HG03460 (cell line): ENCODE measurements at regions not wholly inside any gene's neighbourhood (a gene's known extent, or its start where the extent isn't known, plus 50 kb on each side); places are given as distances from the start of the nearest gene placed in this dataset.

Source experiments
- ATAC-seq: cut with Tn5 transposase; IDR thresholded peaks from one replicate; pipeline ENCODE4 v1.9.1; 2021; ENCODE audit not compliant: unreplicated experiment

DNA sequence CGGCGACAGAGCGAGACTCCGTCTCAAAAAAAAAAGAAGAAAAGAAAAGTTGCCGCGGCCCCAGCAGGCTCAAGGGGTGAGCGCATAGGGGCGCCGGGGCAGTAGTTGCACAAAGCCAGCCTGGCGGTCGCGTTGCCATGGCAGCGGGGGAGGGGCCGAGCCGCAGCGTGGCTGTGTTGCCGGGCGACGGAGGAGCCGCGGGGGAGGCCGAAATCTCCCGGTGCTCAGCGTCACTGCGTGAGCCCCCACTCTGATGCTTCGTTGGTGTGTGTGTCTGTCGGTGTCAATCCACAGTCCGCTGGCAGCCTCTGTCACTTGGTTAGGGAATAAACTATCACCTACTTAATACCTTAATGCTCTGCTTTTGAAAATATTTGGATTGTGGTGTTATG lies 82.9 kb upstream of the C1QTNF9B start:
- peak; percentile 79 for ATAC-seq

- no peak for ATAC-seq
Observed at GRCh38 chr13:23983671-23984070, 86.4 kb upstream of the C1QTNF9B start.

GRCh38 chr13:23984546-23984945 lies 87.2 kb upstream of the C1QTNF9B start:
- ATAC-seq, result no peak

DNA sequence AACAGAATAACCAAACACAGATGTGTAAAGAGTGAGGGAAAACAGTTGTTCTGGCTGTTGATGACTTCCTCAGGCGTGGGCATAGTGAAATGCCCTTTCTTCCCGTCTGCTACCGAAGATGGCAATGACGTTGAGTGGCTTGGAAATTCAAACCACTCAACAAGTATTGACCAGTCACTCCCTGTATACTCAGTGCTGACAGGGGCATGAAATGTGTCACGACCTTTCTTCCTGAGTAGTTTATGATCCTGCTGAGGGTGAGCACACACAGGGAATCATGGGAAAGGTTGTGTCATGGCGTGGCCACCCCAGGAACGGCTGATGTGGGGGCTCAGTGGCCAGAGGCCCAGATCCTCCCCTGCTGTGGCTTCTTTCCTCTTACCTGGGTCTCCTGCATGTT lies 87.8 kb upstream of the C1QTNF9B start:
- ATAC-seq, result no peak

GRCh38 chr13:23985839-23986238 lies 88.5 kb upstream of the C1QTNF9B start:
- ATAC-seq, result no peak

DNA sequence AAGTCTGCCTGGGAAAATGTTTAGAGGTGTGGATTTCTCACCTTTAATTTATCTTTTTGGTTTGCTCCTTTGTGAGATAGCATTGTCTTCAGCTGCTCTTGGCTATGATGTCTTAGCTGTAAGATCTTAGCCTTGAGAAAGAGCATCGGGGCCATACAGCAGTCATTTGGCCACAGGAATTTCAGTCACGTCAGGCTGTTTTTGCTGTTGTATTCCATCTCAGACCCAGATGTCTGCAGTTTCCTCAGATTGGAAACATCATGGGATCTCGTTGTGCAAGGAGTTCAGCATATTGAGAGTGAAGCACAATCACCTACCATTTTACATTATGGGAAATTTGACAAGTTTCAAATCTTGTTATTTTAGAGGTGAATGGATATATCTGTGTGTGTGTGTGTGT lies 89.3 kb upstream of the C1QTNF9B start:
- no peak for ATAC-seq

GRCh38 chr13:23987331-23987894 lies 90.1 kb upstream of the C1QTNF9B start:
- ATAC-seq, result no peak

- ATAC-seq, result no peak
Observed at GRCh38 chr13:23988546-23989122, 91.3 kb upstream of the C1QTNF9B start.

- no peak for ATAC-seq
Observed at GRCh38 chr13:23990455-23990854, 93.2 kb upstream of the C1QTNF9B start.

DNA sequence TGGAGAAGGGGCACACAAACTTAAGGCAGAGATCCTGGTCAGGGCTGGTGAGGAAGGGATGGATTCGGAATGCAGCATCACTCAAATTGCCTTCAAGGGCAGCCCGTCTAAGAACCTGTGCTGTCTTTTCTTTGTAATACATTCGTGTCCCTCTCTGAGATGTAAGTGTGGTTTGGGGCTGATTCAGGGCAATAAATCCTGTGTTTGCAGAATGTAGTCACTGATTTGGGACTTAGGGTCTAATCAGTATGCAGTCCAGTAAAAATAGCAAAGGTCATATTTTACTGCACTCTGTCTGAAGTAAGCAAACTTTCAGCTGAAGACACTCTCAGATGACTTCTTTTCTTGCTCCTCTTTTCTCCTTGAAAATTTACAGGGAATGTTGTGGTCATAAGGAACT lies 93.8 kb upstream of the C1QTNF9B start:
- ATAC-seq, result no peak

- ATAC-seq, result no peak
Observed at GRCh38 chr13:23992781-23993679, 95.7 kb upstream of the C1QTNF9B start.

DNA sequence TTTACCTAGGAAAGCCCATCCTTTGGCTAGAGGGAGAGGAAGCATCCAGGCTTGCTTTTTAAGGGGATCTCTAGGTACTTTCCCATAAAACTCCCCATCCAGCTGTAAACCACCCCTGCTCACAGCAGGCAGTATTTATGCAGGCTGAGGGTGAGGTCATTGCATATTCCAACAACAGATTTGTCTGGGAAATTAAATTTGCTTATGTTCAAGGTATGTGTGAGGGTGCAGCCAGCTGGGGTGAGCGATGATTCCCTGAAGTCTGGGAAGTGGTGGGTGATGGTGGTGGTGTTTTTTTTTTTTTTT lies 96.3 kb upstream of the C1QTNF9B start:
- no peak for ATAC-seq

DNA sequence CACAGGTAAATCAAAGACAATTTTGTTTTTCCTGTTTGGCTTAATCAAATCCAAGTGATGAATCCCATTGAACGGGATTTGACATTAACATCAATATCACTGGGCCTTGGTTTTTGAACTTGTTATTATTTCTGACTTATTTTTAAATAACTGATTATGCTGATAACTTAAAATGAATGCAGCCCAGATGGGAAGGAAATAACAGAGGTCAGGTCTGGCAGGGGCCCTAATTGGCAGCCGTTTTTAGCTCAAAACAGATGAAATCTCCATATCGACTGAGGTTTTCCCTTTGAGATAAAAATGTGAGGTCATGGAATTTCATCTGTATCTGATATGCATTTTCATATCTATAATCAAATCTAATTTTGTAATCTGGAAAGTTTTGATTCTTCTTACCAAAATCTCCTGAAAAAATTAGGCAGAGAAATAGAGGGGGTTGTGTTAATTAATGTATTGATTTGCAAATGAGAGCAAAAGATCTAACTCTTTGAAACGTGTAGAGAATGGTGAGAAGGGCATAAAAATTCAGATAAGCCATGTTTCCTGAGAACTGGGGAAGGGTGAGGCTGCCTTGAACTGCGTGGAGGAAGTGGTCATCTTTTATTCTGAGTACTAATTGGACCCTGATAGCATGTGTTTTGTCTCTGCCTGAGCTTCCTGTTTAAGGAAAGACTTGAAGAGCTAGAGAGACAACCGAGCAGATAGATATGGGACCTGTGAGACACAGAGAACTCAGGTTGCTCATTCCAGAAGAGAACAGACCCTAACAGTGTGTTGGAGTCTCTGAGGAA lies 98.2 kb upstream of the C1QTNF9B start:
- no peak for ATAC-seq

DNA sequence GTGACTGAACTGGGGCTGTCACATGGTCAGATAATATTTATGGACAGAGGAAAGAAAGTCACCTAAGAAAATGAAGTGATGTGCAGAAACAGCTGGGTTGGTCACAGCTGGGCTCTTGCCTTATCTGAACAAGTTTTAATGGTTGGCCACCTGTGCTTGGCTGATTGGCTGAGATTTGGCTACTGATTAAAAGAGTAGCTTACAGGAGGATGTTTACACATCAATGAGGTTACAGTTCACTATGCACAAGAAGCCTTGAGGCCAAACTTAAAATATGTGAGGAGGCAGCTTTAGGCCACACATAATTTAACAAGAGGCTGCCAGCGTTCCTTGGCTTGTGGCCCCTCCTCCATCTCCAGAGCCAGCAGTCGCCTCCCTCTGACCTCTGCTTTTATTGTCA lies 99.2 kb upstream of the C1QTNF9B start:
- peak; percentile 77 for ATAC-seq

GRCh38 chr13:23999424-23999823 lies 102.1 kb upstream of the C1QTNF9B start:
- no peak for ATAC-seq

GRCh38 chr13:24002206-24002815 lies 105.0 kb upstream of the C1QTNF9B start:
- ATAC-seq, result no peak

- no peak for ATAC-seq
Observed at GRCh38 chr13:24004142-24004899, 107.0 kb upstream of the C1QTNF9B start.

GRCh38 chr13:24004971-24005370 lies 107.7 kb upstream of the C1QTNF9B start:
- ATAC-seq, result no peak

DNA sequence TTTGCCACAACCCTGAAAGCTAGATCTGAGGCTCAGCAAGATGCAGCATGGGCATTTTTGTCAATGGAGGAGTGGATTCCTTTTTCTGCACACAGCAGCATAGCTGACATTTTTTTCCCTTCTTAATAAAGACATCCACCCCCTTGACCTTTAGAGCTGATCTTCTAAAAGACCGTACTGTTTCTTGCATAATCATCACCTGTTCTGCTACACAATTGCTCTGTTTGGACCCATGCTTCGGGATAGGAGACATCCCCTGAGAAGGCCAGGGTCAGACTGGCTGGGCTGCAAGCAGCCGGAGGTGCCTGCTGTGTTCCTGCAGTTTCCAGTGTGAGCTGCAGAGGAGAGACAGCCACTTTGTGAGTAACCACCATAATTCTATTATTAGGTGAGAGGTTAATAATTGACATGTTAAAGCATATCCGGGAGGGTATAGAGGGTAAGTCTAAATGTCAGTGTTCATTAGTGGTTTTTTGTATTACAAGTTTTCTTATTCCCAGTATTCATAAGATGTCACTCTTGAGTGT lies 108.5 kb upstream of the C1QTNF9B start:
- ATAC-seq, result peak; percentile 88

DNA sequence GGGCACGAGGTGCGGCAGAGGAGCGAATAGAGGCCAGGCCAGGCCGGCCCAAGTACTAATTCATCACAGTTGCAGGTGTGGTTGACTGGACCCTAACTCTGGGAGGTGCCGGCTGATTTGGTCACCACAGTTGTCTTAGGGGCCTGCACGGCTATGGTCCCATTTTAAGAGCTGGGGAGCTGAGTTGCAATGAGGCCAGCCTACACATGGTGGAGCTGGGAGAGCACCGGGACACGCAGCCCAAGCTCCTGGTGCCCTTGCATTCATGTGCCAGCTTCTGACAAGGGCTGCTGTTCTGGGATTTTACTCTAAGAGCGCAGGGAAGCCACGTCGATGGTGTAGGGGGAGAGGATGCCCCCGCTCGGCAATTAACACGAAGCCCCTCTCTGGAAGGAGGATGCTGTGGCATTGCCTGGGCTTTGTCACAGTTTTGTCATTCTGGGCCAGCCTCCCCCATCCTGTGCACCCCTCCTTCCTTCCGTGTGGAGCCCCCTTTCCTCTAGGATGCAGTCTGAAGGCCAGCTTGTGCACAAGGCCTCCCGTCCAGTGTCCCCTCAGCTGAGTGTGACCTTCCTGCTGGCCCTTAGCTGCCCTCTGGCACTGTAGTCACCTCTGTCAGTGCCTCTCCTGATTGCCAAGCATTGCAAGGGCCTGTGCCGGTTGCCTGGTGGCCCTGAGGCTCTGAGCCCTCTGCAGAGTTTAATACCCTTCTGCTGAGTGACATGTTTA lies 109.4 kb upstream of the C1QTNF9B start:
- ATAC-seq, result no peak
